PC-3 (cell line): ENCODE measurements at regions not wholly inside any gene's neighbourhood (a gene's known extent, or its start where the extent isn't known, plus 50 kb on each side); places are given as distances from the start of the nearest gene placed in this dataset.

ENCODE experiments used
- ATAC-seq: fragments of 200-7000 bp; cut with Tn5 transposase; 2 replicates; pipeline ENCODE4 v1.9.1; 2020; ENCODE audit warnings: mild to moderate bottlenecking, moderate library complexity
- BruUV-seq: library from RNA; stranded (reverse); fragments of 400-500 nt; replicated peaks from 2 replicates; lab custom pipeline; 2021; lab: Mats Ljungman, UMichigan
- CTCF ChIA-PET: fragments of 300-600 bp; sonication (Branson Sonifier 250); formaldehyde crosslinking; loops from one replicate; lab custom pipeline; 2022; ENCODE audit warnings: antibody characterized with exemption; lab: Charles Lee
- POLR2A ChIA-PET: fragments of 300-600 bp; sonication (Branson Sonifier 250); formaldehyde crosslinking; loops from one replicate; lab custom pipeline; 2022; ENCODE audit warnings: antibody characterized with exemption; ENCODE audit not compliant: unreplicated experiment; lab: Charles Lee
- DNase-seq: peaks from one replicate; pipeline ENCODE4 v3.0.0-alpha.2; 2015
- H2AFZ ChIP-seq: fragments of 300-600 bp; sonication (generic); 2 replicates; pipeline ENCODE4 v1.6.0; 2016; ENCODE audit warnings: antibody characterized with exemption, low read length
- H3F3A ChIP-seq: fragments of 300-600 bp; sonication (generic); one replicate; pipeline ENCODE4 v1.6.0; 2017; ENCODE audit warnings: antibody characterized with exemption, low read length, control low read depth, mild to moderate bottlenecking; ENCODE audit not compliant: unreplicated experiment
- H3K27ac ChIP-seq: fragments of 300-600 bp; sonication (generic); 2 replicates; pipeline ENCODE4 v1.5.1; 2016; ENCODE audit warnings: mild to moderate bottlenecking, low read length
- H3K27me3 ChIP-seq: fragments of 300-600 bp; sonication (generic); 2 replicates; pipeline ENCODE4 v1.6.1; 2016; ENCODE audit warnings: low read length, mixed read lengths
- H3K36me3 ChIP-seq: fragments of 300-600 bp; sonication (generic); 2 replicates; pipeline ENCODE4 v1.6.1; 2016; ENCODE audit warnings: low read depth, mixed run types, low read length, mixed read lengths
- H3K4me1 ChIP-seq: fragments of 300-600 bp; sonication (generic); 2 replicates; pipeline ENCODE4 v1.5.1; 2016; ENCODE audit warnings: low read length; ENCODE audit not compliant: insufficient read depth
- H3K4me2 ChIP-seq: fragments of 300-600 bp; sonication (generic); 2 replicates; pipeline ENCODE4 v1.6.0; 2016; ENCODE audit warnings: low read length
- H3K4me3 ChIP-seq: fragments of 300-600 bp; sonication (generic); 2 replicates; pipeline ENCODE4 v1.5.1; 2016; ENCODE audit warnings: mild to moderate bottlenecking, low read length, mixed read lengths
- H3K79me2 ChIP-seq: fragments of 300-600 bp; sonication (generic); 2 replicates; pipeline ENCODE4 v1.6.1; 2017; ENCODE audit warnings: low read length, mixed read lengths
- H3K9ac ChIP-seq: fragments of 300-600 bp; sonication (generic); 2 replicates; pipeline ENCODE4 v1.6.0; 2016; ENCODE audit warnings: mild to moderate bottlenecking, low read length
- H3K9me2 ChIP-seq: fragments of 300-600 bp; sonication (generic); replicated peaks from 2 replicates; pipeline ENCODE4 v1.6.1; 2016; ENCODE audit warnings: mixed run types, low read length, mixed read lengths
- H3K9me3 ChIP-seq: fragments of 300-600 bp; sonication (generic); 2 replicates; pipeline ENCODE4 v1.6.1; 2016; ENCODE audit warnings: low read length, mixed read lengths
- H4K20me1 ChIP-seq: fragments of 300-600 bp; sonication (generic); 2 replicates; pipeline ENCODE4 v1.6.1; 2016; ENCODE audit warnings: low read length, mixed read lengths
- EZH2 ChIP-seq: fragments of 300-600 bp; sonication (generic); IDR thresholded peaks from one replicate; pipeline ENCODE4 v1.6.1; 2017; ENCODE audit warnings: antibody characterized with exemption, mild to moderate bottlenecking, low read length; ENCODE audit not compliant: unreplicated experiment
- EZH2phosphoT487 ChIP-seq: fragments of 300-600 bp; sonication (generic); IDR thresholded peaks from 2 replicates; pipeline ENCODE4 v1.6.1; 2018; ENCODE audit warnings: mild to moderate bottlenecking, antibody characterized with exemption, low read length, borderline replicate concordance
- intact Hi-C: fragments of 100-400 bp; cut with micrococcal nuclease; formaldehyde crosslinking; loops from 2 replicates; pipeline ENCODE4 v1.9.0; 2023
- TF ChIP-seq, protein P1 (sequence below): fragments of 300-600 bp; sonication (generic); conservative IDR thresholded peaks from 2 replicates; pipeline ENCODE4 v1.5.1; 2017; ENCODE audit warnings: antibody characterized with exemption, low read depth, mild to moderate bottlenecking, low read length

DNA sequence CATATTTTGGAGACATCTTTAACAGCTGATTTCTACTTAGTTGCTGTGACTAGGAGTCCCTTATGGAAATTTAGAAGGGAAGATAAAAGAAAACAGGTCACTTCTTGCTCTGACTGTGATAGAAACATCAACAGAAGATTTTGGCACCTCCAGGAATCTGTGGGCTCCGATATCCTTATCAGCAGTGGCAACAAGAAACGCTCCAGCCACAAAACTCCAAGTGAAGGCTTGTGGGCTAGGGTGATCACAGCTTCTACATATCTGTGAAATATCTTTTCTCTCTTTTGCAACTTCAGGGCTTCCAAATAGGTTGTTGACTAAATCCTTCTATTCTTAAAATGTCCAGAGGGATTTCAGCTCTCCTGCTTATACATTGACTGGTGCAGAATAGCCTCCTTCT is 1625.5 kb upstream of the CDH6 start:
- H3F3A ChIP-seq: no peaks in the 10 kb centered on the region
- ChIA-PET POLR2A (no interaction called here), CTCF (no interaction called here)
- intact Hi-C loops: no loop called here
- H3K27me3 ChIP-seq: no peaks in the 10 kb centered on the region
- H3K4me2 ChIP-seq: no peak overlapping the region
- no peaks in the 10 kb centered on the region for H3K4me1 ChIP-seq
- BruUV-seq: no TSS peak
- no peaks in the 10 kb centered on the region for H3K9me2 ChIP-seq
- no peak overlapping the region for H3K4me3 ChIP-seq
- DNase-seq (no peak), ATAC-seq (no peak)
- no peak overlapping the region for H3K9ac ChIP-seq
- H3K27ac ChIP-seq: no peak overlapping the region
- TF ChIP-seq, protein P1, sequence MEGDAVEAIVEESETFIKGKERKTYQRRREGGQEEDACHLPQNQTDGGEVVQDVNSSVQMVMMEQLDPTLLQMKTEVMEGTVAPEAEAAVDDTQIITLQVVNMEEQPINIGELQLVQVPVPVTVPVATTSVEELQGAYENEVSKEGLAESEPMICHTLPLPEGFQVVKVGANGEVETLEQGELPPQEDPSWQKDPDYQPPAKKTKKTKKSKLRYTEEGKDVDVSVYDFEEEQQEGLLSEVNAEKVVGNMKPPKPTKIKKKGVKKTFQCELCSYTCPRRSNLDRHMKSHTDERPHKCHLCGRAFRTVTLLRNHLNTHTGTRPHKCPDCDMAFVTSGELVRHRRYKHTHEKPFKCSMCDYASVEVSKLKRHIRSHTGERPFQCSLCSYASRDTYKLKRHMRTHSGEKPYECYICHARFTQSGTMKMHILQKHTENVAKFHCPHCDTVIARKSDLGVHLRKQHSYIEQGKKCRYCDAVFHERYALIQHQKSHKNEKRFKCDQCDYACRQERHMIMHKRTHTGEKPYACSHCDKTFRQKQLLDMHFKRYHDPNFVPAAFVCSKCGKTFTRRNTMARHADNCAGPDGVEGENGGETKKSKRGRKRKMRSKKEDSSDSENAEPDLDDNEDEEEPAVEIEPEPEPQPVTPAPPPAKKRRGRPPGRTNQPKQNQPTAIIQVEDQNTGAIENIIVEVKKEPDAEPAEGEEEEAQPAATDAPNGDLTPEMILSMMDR: no peak
- TF ChIP-seq EZH2phosphoT487 (no peak), EZH2 (no peak)
- no peak overlapping the region for H2AFZ ChIP-seq
- no peaks in the 10 kb centered on the region for H3K9me3 ChIP-seq
- H4K20me1 ChIP-seq: no peaks in the 10 kb centered on the region
- H3K36me3 ChIP-seq: no peaks in the 10 kb centered on the region
- H3K79me2 ChIP-seq: no peaks in the 10 kb centered on the region

- H3K27ac ChIP-seq: no peak overlapping the region
- no peaks in the 10 kb centered on the region for H3F3A ChIP-seq
- intact Hi-C loops: no loop called here
- no peaks in the 10 kb centered on the region for H3K9me3 ChIP-seq
- POLR2A ChIA-PET: no interaction called here
- no peak overlapping the region for H3K9ac ChIP-seq
- ATAC-seq (no peak), DNase-seq (no peak)
- no peaks in the 10 kb centered on the region for H3K27me3 ChIP-seq
- TF ChIP-seq EZH2phosphoT487: no peak
- TF ChIP-seq, protein P1: no peak
- TF ChIP-seq EZH2: no peak
- no peak overlapping the region for H3K4me3 ChIP-seq
- CTCF ChIA-PET: no interaction called here
- no TSS peak for BruUV-seq
- H3K4me2 ChIP-seq: no peak overlapping the region
- no peaks in the 10 kb centered on the region for H4K20me1 ChIP-seq
- H3K9me2 ChIP-seq: no peaks in the 10 kb centered on the region
- H3K36me3 ChIP-seq: no peaks in the 10 kb centered on the region
- H3K4me1 ChIP-seq: no peaks in the 10 kb centered on the region
- no peak overlapping the region for H2AFZ ChIP-seq
- no peaks in the 10 kb centered on the region for H3K79me2 ChIP-seq
Observed at GRCh38 chr5:29561564-29561963, 1631.9 kb upstream of the CDH6 start.

DNA sequence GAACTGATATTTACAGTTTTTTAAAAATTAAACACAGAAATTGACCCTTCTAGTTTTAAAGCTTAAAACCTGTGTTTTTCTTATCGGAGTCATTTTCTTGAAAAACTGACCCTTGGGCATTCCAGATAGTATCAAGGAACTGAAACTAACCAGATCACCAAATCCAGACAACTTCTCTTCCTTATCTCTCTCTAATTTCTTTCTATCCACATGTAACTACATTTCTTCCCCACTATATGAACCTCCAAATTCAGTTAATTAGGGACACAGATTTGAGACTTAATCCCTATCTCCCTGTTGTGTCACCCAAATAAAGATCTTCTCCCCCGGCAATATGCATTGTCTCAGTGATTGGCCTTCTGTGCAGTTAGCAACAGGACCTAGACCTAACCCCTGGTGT is 1643.0 kb upstream of the CDH6 start:
- Histone ChIP-seq H3K4me3 (no peak overlapping the region), H3K4me2 (no peak overlapping the region), H3K9me3 (no peaks in the 10 kb centered on the region), H2AFZ (no peak overlapping the region), H3K9me2 (no peaks in the 10 kb centered on the region), H3K36me3 (no peaks in the 10 kb centered on the region), H3F3A (no peaks in the 10 kb centered on the region), H3K4me1 (no peaks in the 10 kb centered on the region), H3K79me2 (no peaks in the 10 kb centered on the region), H3K27me3 (no peaks in the 10 kb centered on the region), H3K27ac (no peak overlapping the region), H3K9ac (no peak overlapping the region), H4K20me1 (no peaks in the 10 kb centered on the region)
- TF ChIP-seq EZH2phosphoT487: no peak
- TF ChIP-seq EZH2: no peak
- TF ChIP-seq, protein P1: no peak
- BruUV-seq: no TSS peak
- ATAC-seq (no peak), DNase-seq (no peak)
- CTCF ChIA-PET: no interaction called here
- intact Hi-C loops: no loop called here
- POLR2A ChIA-PET: no interaction called here
